ENCODE measurements at regions not wholly inside any gene's neighbourhood (a gene's known extent, or its start where the extent isn't known, plus 50 kb on each side); places are given as distances from the start of the nearest gene placed in this dataset.
"Not testable (repeated sequence)": the region's sequence is repeated elsewhere in the genome, so short reads cannot be mapped to it uniquely, and the experiment has no call there.

- no peak for DNase-seq
These were observed 129.6 kb downstream of the VPREB1 start for GRCh38 chr22:22374163-22374562.

- no peak for DNase-seq
These were observed 130.0 kb downstream of the VPREB1 start for GRCh38 chr22:22374579-22374978.

GRCh38 chr22:22375576-22376351 lies 131.2 kb downstream of the VPREB1 start:
- no peak for DNase-seq

- no peak for DNase-seq
These were observed 131.7 kb downstream of the VPREB1 start for GRCh38 chr22:22376352-22376706.

GRCh38 chr22:22376884-22377283 lies 131.7 kb downstream of the ZNF280B start:
- DNase-seq = not testable (repeated sequence)

GRCh38 chr22:22377335-22377734 lies 131.2 kb downstream of the ZNF280B start:
- DNase-seq = no peak

GRCh38 chr22:22378446-22379415 lies 129.8 kb downstream of the ZNF280B start:
- DNase-seq = no peak

- no peak for DNase-seq
These were observed 128.2 kb downstream of the ZNF280B start for GRCh38 chr22:22380098-22381030.

- DNase-seq = not testable (repeated sequence)
These were observed 127.2 kb downstream of the ZNF280B start for GRCh38 chr22:22381292-22381691.

- no peak for DNase-seq
These were observed 124.3 kb downstream of the ZNF280B start for GRCh38 chr22:22384267-22384666.

GRCh38 chr22:22384668-22385244 lies 123.8 kb downstream of the ZNF280B start:
- no peak for DNase-seq

- DNase-seq = no peak
These were observed 121.7 kb downstream of the ZNF280B start for GRCh38 chr22:22386602-22387385.

- DNase-seq = no peak
These were observed 121.2 kb downstream of the ZNF280B start for GRCh38 chr22:22387386-22387736.

- no peak for DNase-seq
These were observed 120.5 kb downstream of the ZNF280B start for GRCh38 chr22:22388090-22388489.

GRCh38 chr22:22388494-22388893 lies 120.0 kb downstream of the ZNF280B start:
- DNase-seq = no peak

- no peak for DNase-seq
These were observed 119.1 kb downstream of the ZNF280B start for GRCh38 chr22:22389467-22389866.

GRCh38 chr22:22390989-22391388 lies 117.6 kb downstream of the ZNF280B start:
- DNase-seq = no peak

- no peak for DNase-seq
These were observed 117.0 kb downstream of the ZNF280B start for GRCh38 chr22:22391543-22391942.

GRCh38 chr22:22392131-22392530 lies 116.4 kb downstream of the ZNF280B start:
- no peak for DNase-seq

GRCh38 chr22:22394591-22394990 lies 114.0 kb downstream of the ZNF280B start:
- DNase-seq = no peak

GRCh38 chr22:22395245-22395644 lies 113.3 kb downstream of the ZNF280B start:
- no peak for DNase-seq
